Prostate gland (tissue), 2 donors: ENCODE measurements at regions not wholly inside any gene's neighbourhood (a gene's known extent, or its start where the extent isn't known, plus 50 kb on each side); places are given as distances from the start of the nearest gene placed in this dataset.

Source experiments
- CTCF ChIP-seq, 4 experiments: fragments of 200-600 bp in 2 of 4; fragments of 450-650 bp in 2 of 4; sonication (generic) in 2 of 4; IDR thresholded peaks; 1 replicate in 3 of 4; 2 replicates in 1 of 4; pipeline ENCODE4 v1.5.1; 2016 to 2019; ENCODE audit warnings: antibody characterized with exemption in 4 of 4, mild to moderate bottlenecking in 2 of 4, moderate library complexity in 2 of 4
- POLR2A ChIP-seq: fragments of 450-650 bp; IDR thresholded peaks from one replicate; pipeline ENCODE4 v1.6.1; 2016; ENCODE audit warnings: antibody characterized with exemption, mild to moderate bottlenecking
- POLR2AphosphoS5 ChIP-seq: sonication (generic); formaldehyde crosslinking; IDR thresholded peaks from one replicate; pipeline ENCODE4 v1.6.1; 2017; ENCODE audit warnings: antibody characterized with exemption

- TF ChIP-seq CTCF (IDR thresholded peaks at IDR 0.05): no peak
- no peak for TF ChIP-seq POLR2A
- no peak for TF ChIP-seq POLR2AphosphoS5
These were observed 348.2 kb upstream of the GYPC start for GRCh38 chr2:126307740-126308139.
